Gastrocnemius medialis (tissue), 4 donors: ENCODE measurements at regions not wholly inside any gene's neighbourhood (a gene's known extent, or its start where the extent isn't known, plus 50 kb on each side); places are given as distances from the start of the nearest gene placed in this dataset.

Source experiments
- POLR2A ChIP-seq, 2 donors: fragments of 450-650 bp; IDR thresholded peaks; one replicate each; pipeline ENCODE4 v1.6.1; 2017; ENCODE audit warnings: antibody characterized with exemption in 2 of 2, mild to moderate bottlenecking in 2 of 2, moderate library complexity in 2 of 2
- TF ChIP-seq, protein P1 (sequence below), 5 experiments: fragments of 450-650 bp in 3 of 5; fragments of 200-600 bp in 2 of 5; sonication (generic) in 2 of 5; IDR thresholded peaks in 4 of 5; conservative IDR thresholded peaks in 1 of 5; 1 replicate in 4 of 5; 2 replicates in 1 of 5; pipeline ENCODE4 v1.5.1; 2016 to 2019; ENCODE audit warnings: antibody characterized with exemption in 5 of 5, mild to moderate bottlenecking in 3 of 5, moderate library complexity in 3 of 5

- TF ChIP-seq, protein P1, sequence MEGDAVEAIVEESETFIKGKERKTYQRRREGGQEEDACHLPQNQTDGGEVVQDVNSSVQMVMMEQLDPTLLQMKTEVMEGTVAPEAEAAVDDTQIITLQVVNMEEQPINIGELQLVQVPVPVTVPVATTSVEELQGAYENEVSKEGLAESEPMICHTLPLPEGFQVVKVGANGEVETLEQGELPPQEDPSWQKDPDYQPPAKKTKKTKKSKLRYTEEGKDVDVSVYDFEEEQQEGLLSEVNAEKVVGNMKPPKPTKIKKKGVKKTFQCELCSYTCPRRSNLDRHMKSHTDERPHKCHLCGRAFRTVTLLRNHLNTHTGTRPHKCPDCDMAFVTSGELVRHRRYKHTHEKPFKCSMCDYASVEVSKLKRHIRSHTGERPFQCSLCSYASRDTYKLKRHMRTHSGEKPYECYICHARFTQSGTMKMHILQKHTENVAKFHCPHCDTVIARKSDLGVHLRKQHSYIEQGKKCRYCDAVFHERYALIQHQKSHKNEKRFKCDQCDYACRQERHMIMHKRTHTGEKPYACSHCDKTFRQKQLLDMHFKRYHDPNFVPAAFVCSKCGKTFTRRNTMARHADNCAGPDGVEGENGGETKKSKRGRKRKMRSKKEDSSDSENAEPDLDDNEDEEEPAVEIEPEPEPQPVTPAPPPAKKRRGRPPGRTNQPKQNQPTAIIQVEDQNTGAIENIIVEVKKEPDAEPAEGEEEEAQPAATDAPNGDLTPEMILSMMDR (IDR thresholded peaks at IDR 0.05 in 4 of 5, conservative IDR thresholded peaks at IDR 0.05 in 1 of 5) = no peak
- no peak for TF ChIP-seq POLR2A (IDR thresholded peaks at IDR 0.05)
Measured at GRCh38 chr15:46331546-46331945, 696.7 kb downstream of the SQOR start.
